Inflammatory macrophage treated with lipopolysaccharide for 4 hours (primary cell): ENCODE measurements at regions not wholly inside any gene's neighbourhood (a gene's known extent, or its start where the extent isn't known, plus 50 kb on each side); places are given as distances from the start of the nearest gene placed in this dataset.
A peak's percentile ranks its signal among the peaks of the same experiment; 100 is the strongest.

Source experiments
- DNase-seq: peaks from one replicate; pipeline ENCODE4 v3.0.0-alpha.2; 2020

DNA sequence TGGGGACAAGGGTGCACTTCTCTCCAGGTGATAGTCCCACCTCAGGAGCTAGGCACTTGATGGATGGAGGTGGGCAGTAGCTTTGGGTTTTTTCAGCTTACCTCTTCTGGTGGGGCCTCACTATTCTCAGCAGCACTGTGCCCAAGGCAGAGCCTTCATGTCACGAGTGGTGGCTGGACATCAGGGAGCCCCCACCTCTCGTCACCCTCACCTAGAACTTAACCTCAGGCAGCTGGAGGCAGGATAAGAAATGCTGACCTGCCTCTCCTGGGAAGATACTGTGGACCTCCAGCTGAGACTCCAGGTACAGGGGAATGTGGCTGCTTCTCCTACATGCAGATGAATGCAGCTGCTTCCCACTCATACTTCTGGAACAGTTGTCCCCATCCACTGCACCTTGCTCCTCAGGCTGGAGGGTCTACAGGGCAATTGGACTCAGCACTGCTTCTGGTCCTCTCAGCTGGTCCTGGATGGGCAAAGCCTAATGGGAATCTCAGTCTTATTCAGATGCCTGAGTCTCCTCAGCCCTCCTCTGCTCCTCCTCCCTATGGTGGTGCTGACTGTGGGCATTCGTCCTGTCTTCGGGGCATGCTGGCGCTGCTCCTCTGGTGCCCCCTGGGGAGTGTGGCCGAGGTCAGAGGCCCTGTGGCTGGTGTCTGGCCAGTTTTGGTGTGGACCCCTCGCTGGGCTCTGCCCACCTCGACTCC, 129.9 kb downstream of the KLF13 start:
- DNase-seq: no peak

DNA sequence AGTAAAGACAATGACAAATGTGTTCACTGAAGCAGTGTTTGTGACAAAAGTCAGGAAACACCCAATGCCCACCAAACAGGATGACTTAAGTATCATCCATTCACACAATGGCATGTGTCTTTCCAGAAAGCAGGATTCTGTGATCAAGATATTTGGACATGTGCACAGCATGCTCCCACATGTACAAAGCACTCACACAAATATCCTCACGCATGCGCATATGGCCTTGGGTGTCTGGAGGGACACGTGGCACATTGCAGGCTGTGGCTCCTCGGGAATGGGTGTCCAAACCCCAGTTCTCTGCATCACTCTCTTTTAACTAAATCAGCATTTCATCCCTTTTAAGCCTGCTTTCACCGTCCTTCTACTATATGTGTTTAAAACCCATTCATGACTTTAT, 130.5 kb downstream of the KLF13 start:
- DNase-seq: no peak

DNA sequence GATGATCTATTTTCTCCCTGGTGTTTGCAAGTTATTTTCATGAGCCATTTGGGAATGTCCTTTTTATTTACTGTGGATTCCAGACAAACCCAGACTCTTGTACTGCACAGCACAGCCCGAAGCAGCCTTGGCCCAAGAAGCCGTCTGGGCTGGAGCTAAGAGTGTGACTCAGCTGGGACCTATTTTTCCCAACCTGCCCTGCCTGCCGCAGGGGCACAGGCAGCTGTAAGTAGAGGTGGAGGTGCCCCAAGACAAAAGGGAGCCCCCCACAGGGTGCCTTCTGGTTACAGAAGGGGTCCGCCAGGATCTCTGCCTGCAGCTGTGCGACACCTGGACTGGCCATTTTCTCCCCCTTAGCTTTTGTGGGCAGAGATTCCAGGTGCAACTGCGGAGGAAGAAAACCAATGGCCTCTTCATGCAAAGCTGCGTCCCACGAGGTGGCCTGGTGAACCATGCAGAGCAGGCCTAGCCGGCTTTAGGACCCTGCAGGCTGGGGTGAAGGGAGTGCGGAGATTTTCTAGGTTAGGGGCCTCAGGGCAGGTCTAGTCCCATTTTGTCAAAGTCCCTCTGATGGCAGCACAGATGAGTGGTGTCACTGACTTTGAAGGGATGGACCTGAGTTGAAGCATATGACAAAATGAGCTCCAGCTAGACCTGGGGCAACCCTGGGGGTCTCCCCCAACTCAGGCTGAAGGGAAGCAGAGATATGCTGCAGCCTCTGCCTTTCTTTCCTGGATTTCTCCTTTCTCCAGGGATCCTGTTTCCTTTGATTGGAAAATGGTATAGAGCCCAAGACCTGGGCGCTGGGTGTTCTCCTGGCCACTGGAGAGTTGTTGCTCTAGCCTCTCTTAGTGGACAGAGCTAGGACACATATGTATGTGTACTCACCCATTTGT, 131.2 kb downstream of the KLF13 start:
- no peak for DNase-seq

DNA sequence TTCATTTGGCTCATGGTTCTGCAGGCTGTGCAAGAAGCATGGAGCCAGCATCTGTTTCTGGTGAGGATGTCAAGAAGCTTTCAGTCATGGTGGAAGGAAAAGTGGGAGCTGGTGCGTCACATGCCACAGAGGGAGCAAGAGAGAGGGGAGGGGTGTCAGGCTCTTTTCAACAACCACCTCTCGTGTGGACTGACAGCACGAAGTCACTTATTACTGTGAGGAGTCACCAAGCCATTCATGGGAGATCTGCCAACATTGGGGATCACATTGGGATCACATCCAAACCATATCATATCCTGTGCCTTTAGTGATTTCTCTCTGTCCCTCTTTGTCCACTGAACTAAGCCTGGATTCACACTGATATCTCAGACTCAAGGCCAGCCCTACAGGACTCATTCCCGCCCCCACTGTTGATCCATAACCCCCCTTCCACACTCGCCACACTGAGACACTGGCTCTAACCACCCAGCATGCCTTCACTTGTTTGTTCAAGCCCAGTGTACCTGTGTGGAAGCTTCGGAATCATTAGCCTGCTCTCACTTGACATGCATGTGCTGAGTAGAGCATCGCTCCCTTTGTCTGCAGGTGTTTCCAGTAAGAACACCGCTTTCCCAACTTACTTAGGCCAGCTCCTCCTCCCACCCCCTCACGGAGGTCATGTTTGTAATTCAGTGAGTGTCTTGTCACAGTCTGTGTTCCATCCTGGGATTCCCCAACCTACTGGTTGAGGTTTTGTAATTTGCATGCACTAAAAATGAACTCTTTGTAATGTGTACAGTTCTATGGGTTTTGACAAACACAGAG, 132.2 kb downstream of the KLF13 start:
- peak; percentile 91 for DNase-seq

DNA sequence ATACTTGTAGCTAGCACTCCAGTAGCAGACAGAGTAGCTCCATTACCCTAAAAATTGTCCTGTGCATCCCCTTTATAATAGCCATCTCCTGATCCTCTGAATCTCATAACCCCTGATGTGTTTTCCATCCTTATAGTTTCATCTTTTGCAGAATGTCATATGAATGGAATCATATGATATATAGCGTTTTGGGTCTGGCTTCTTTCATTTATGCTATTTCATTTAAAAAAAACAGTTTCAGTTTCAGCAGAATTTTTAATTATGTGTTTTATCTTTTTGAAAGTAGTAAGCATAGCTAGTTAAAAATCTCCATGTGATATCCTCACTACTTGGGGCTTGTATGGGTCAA, 132.7 kb downstream of the KLF13 start:
- no peak for DNase-seq

DNA sequence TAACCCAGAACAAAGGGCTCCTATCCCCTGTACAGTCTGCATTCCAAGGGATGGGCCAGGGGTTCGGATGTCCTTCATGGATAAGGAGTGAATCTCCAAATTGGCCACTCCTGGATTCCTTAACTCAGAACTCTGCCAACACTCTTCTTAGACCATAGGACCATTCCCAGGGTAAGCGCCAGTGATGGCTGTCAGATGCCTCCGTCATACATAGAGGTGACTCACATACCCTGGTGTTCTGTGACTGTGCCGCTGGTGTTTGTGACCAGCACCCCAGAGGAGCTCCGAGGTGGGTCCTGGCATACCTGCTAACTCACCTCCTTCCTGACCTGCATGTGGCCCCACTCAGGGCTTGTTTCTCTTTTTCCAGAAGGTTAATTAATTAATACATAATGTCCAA, 134.7 kb downstream of the KLF13 start:
- DNase-seq: no peak

DNA sequence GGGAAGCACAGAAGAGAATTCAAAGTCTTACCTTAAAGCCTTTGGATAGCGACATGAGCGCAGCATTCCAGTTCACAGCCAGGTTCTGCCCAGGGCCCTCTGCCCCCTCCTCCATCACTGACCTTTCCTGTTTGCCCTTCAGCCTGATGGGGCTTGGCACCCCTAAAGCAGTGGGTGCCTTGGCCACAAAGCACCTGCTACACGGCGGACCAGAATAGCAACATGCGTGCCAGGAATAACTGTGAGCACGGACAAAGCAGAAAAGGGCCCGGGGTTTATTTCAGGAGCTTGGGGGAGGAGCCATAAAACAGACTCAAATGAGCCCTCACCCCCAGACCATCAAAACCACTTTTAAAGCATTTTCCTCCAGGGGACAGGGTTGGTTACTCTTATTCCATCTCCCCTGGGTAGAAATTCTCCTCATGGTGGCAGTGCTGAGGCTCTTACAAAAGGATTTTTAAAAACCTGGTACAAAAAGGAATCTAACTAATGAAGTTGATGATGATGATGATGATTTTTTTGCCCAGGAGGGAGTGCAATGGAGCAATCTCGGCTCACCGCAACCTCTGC, 135.4 kb downstream of the KLF13 start:
- DNase-seq: no peak

DNA sequence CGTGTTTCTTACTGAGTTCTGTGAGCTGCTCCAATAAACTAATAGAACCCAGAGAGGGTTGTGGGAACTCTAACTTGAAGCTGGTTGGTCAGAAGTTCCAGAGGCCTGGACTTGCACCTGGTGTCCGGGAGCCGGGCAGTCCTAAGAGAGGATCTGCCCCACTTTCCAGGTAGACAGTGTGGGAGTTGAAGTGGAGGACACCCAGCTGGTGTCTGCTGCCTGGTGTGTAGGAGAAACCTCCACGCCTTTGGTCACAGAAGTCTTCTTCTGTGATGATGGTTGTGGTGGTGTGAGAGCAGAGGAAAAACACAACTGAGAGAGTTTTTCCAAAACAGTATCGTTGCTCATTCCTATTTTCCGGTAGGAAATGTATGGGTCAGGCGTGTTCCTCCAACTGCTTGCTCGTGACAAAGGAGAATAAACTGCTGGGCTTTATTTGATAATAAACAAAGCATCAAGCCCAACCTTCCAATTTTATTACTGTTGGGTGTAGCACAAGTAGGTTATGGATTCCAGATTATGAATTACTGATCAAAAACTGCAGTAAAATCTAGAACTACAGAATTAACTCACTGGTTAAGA, 137.0 kb downstream of the KLF13 start:
- no peak for DNase-seq

DNA sequence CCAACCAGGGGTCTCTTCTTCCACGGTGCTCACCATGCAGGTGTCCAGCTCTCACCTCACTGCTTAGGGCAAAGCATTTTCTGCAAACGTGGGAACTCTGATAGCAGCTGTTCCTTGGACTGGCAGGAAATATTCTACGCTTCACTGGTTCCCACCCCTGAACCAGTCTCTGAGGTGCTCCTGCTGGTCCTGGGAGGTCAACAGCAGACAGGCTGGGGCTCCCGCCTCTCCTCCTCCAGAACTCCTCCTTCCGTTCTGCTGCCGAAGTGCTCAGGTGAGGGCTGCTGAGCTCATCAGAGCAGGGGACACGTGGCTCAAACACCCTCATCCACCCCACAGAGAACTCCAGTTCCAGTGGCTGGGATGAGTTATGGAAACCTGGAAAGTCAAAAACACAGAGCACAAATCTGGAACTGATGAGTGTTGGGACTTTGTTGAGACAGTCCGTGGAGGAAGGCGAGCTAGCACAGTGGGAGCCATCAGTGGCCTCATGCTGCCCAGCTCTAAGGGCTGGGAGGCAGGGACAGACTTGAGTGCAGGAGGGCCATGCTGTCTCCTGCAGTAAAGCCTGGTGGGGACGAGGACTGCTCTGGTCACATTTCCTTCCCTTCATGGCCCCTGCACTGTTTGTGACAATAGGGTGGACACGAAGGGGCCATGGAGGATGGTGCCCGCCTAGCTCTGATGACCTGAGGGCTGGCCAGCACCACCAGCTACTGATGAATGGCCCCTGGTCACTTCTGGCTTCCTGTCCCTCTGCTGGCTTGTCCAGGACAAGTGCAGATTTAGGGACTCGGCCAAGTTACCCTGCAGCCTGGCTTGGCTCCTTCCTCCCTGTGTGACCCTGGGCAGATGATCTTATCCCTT, 137.8 kb downstream of the KLF13 start:
- DNase-seq: no peak

DNA sequence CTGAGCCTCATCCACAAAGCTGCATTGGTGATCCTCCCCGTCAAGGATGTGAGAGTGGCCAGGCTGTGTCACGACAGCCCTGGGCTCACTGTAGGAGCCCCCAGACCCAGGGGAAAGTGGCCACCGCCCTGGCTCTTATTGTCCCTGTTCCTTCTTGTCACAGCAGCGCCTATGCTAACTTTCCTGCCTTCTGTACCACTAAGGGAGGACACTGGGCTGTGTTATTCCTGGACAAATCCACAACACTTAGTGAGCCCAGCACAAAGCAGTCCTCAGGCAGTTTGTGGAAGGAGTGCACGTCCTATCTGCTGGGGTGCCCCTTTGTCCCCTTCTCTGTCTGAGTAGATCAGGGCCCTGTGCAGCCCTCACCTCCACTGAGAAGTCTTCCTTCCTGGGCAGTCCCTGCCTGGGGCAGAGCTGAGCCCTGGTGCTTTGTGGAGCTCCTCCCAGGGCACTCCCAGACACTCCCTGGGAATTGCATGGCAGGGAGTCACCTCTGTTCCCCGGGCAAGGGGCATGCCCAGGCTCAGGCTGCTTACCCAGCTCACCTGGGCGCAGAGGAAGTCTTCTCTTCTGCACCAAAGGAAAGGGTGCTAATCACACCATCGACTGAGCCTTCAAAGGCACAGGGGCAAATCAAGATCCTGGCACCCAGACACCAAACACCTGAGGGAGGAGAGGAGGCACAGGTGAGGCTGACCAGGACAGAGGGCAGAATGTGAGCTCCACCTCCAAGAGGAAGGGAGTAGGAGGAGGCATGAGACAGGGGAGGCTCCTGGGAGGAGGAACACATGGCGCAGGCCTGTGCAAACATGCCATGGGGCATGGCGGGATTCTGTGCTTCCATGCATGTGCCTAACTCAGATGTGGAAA, 138.7 kb downstream of the KLF13 start:
- no peak for DNase-seq

DNA sequence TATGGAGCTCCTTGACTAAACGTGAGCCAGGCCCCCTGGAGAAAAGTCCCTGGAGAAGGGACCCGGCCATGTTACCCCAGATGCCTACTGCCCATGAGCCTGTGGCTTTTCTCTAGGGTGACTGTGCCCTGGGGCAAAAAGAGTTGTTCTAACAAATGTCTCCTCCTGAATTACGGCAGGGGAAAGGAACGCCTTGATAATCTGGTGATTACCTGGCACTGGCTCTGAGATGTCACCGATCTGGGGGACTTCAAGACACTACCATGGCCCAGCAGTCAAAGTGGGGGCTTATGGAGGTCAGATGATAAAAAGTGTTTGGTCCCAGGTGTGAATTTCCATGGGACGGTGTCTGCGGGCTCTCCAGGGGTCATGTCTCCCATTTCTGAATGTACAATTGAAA, 140.7 kb downstream of the KLF13 start:
- DNase-seq: no peak

DNA sequence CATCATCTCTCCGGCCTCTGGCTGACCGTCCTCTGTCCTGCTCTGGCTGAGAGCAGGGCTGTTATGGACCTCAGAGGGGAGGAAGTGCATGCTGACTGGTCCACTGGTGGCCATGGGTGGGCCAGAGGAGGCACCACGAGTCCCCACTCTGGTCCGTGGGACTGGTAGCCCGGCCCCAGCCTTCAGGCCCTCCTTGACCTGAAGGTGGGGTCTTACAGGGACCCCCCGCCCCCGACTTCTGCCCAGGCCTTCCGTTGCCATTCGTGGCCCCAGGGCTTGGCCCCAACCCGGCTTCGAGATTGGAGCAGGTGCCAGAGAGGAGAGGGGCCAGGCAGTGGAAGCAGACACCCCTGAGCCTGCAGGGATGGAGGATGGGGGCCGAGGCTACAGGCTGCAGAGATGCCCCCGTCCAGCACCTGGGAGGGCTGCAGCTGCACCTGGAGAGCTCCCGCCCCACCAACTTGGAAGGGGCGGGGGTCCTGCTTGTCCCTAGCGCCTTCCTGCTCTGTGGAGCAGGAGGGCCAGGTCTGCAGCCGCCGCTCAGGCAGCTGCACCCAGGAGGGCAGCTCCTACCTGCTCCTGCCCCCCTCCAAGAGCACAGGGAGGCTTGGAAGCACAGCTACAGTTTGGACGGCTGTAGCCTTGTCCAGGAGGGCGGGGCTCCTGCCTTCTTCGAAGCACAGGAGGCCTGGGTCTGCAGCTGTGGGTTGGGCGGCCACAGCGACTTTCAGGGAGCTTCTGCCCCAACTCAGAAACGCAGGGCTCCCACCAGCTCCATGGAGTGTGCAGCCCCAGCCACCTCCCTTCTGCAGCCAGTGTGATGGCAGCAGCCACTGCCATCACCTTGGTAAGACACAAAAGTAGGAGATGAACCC, 142.5 kb downstream of the KLF13 start:
- DNase-seq: no peak

DNA sequence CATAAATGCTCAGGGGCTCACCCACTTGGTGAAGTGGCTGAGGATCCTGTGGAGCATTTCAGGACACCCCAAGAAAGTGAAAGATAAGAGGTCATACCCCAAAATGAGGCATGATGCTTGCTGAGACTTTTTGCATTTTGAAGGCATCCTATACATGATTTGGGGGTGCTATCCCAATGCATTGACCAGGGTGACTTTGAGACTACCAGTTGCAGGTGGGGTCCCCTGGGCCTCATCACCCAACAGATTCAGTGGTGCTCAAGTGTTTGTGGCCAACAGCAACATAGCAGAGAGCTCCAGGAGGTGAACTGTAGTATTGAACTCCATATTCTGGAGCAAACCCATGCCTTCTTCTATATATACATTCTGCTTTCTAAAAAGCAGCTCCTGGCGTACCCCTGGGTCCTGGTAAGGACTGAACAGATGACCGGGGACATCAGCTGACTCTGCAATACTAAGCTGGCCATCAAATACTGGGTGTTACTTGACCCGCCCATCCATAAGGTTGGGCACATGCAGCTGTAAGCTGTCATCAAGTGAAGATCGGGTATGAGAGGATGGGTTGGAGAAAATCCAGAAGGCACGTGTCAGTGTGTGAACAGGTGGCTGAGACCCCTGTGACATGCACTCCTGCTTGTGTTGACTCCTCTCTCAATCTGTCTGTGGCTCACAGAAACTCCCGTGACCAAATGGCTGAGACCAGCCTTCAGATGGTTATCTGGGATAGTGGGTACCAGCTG, 143.3 kb downstream of the KLF13 start:
- no peak for DNase-seq

DNA sequence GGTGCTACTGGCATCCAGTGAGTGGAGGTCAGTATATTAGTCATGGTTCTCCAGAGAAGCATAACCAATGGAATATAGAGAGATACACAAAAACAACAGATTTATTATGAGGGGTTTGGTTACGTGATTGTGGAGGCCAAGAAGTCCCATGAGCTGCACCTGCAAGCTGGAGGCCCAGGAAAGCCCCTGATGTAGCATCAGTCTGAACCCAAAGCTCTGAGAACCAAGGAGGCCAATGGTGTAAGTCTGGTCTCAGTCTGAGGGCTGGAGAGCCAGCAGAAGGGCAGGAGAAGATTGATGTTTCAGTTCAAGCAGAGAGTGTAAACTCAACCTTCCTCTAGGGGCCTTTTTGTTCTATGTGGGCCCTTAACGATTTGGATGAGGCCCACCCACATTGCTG, 144.1 kb downstream of the KLF13 start:
- no peak for DNase-seq

DNA sequence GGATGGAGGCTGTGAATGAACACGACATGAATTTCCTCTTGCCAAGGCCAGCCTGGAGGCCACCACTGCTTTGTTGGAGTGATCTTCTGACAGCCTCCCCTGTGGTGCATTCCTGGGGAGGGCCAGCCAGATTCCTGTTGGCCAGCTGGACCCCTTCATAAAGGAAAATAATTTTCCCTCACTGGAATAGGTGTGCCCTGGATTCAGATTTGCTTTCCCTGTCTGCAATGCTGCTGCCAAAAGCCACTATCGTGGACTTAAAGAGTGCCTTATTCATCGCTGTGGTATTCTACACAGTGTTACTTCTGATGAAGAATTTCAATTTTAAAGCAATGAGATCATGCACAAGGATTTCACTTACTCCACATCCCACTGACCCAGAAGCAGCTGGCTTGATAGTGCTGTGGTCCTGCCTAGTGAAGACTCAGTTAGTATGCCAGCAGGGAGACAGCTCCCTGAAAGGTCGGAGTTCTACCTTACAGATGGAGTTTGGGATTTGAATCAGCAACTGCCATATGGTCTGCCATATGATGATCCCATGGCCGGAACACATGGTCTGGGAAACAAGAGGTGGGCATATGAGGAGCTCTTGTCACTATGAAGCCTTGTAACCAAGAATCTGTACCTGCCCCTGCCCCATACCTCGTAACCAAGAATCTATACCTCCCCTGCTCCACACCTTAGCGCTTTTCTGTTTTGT, 145.2 kb downstream of the KLF13 start:
- no peak for DNase-seq

DNA sequence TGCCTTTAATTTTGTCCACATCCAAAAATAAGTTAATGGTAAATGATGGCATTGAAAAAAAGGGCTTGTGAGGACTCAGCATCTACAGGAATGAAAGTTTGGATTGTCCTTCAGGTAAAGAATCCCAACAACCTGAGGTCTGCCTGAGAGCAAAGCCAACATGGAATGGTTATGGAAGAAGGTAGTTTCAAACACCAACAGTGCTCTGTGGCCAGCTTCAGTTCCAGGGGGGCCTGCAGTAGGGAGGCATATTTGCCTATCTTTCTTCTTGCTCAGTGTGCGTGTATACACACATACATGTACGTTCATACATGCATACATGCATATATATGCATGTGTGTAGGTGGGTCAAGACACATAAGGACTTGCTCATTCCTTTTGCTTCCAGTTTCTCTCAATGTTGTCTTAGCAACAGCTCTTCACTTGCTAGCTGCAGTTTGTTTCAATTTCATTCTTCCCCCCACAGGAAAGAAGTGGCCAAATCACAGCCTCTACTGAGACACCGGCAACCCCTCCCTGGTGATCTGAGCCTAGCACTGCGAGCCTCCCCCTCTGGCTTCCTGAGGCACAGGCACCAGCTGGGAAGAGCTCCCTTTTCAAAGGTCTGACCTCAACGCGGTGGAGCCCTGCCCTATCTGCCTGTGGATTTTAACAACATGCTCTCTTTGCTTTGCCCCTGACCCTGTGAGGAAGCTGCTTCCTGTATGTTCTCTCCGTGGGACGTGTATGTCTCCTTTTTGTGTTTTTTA, 146.2 kb downstream of the KLF13 start:
- peak; percentile 96 for DNase-seq

DNA sequence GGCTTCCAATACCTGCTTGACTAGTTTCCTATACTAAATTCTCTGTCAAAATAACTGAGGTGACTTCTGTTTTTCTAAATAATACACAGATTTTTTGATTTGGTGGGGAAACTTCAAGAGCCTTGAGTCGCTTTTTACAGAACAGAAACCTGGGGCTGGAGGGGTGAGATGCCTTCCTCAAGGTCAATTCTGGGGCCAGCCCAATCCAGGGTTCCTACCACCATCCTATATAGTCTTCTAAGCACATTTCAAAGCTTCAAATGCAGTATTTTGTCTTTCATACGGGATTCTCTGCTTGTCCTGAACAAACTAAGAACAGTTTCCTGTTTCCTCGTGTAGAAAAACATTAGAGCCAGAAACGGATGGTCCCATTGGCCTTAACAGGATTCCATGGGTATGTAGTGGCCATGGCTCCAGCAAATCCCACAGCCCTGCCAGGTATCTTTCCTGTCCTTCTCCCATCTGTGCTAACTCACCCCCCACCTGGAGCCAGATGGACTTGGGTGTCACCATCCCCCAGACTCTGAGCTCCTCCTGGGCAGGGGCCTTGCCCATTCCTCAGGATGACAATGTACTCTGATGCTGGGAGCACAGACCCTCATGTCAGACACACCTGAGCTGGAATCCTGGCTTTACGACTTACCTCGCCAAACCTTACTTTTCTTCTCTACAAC, 146.9 kb downstream of the KLF13 start:
- peak; percentile 44 for DNase-seq
